PC-9 (cell line): ENCODE measurements at regions not wholly inside any gene's neighbourhood (a gene's known extent, or its start where the extent isn't known, plus 50 kb on each side); places are given as distances from the start of the nearest gene placed in this dataset.

Experiments used
- BruUV-seq: library from RNA; stranded (reverse); fragments of 400-500 nt; replicated peaks from 2 replicates; lab custom pipeline; 2021; lab: Mats Ljungman, UMichigan
- CTCF ChIA-PET: fragments of 300-600 bp; sonication (Branson Sonifier 250); formaldehyde crosslinking; loops from one replicate; lab custom pipeline; 2022; ENCODE audit warnings: antibody characterized with exemption; lab: Charles Lee
- POLR2A ChIA-PET: fragments of 300-600 bp; sonication (Branson Sonifier 250); formaldehyde crosslinking; loops from one replicate; lab custom pipeline; 2022; ENCODE audit warnings: antibody characterized with exemption; ENCODE audit not compliant: unreplicated experiment; lab: Charles Lee
- DNase-seq, 2 experiments: peaks; one replicate each; pipeline versions ENCODE4 v3.0.0 to v3.0.0-alpha.2; 2015 to 2022; ENCODE audit warnings: mixed read lengths in 1 of 2
- H2AFZ ChIP-seq: fragments of 200-600 bp; sonication (generic); 2 replicates; pipeline ENCODE4 v1.8.1; 2017; ENCODE audit warnings: antibody characterized with exemption
- H3F3A ChIP-seq: fragments of 200-600 bp; sonication (generic); 2 replicates; pipeline ENCODE4 v1.8.1; 2017; ENCODE audit warnings: antibody characterized with exemption, mild to moderate bottlenecking, low read depth; ENCODE audit not compliant: insufficient read depth
- H3K27ac ChIP-seq: fragments of 200-600 bp; sonication (generic); 2 replicates; pipeline ENCODE4 v1.6.1; 2016; ENCODE audit warnings: mixed run types
- H3K27me3 ChIP-seq: fragments of 200-600 bp; sonication (generic); 2 replicates; pipeline ENCODE4 v1.6.1; 2016; ENCODE audit warnings: low read depth, mixed run types; ENCODE audit not compliant: insufficient read depth
- H3K36me3 ChIP-seq: fragments of 200-600 bp; sonication (generic); 2 replicates; pipeline ENCODE4 v1.6.1; 2016; ENCODE audit warnings: low read depth, mixed run types
- H3K4me1 ChIP-seq: fragments of 200-600 bp; sonication (generic); replicated peaks from 2 replicates; pipeline ENCODE4 v1.6.1; 2016; ENCODE audit warnings: mixed run types; ENCODE audit not compliant: insufficient read depth
- H3K4me2 ChIP-seq: fragments of 200-600 bp; sonication (generic); 2 replicates; pipeline ENCODE4 v1.6.1; 2017; ENCODE audit warnings: mixed run types
- H3K4me3 ChIP-seq: fragments of 200-600 bp; sonication (generic); 2 replicates; pipeline ENCODE4 v1.6.1; 2016; ENCODE audit warnings: mixed run types
- H3K79me2 ChIP-seq: fragments of 200-600 bp; sonication (generic); 2 replicates; pipeline ENCODE4 v1.6.1; 2017; ENCODE audit warnings: low read depth, mixed run types
- H3K9me2 ChIP-seq: fragments of 200-600 bp; sonication (generic); 2 replicates; pipeline ENCODE4 v1.8.1; 2017; ENCODE audit warnings: mild to moderate bottlenecking; ENCODE audit not compliant: insufficient read depth
- H3K9me3 ChIP-seq: fragments of 200-600 bp; sonication (generic); 2 replicates; pipeline ENCODE4 v1.8.1; 2016; ENCODE audit warnings: low read depth; ENCODE audit not compliant: insufficient read depth
- H4K20me1 ChIP-seq: fragments of 200-600 bp; sonication (generic); 2 replicates; pipeline ENCODE4 v1.8.1; 2017; ENCODE audit not compliant: insufficient read depth
- EZH2 ChIP-seq: fragments of 200-600 bp; sonication (generic); IDR thresholded peaks from 2 replicates; pipeline ENCODE4 v1.8.0; 2017; ENCODE audit warnings: antibody characterized with exemption, low read depth
- intact Hi-C: fragments of 100-400 bp; cut with micrococcal nuclease; formaldehyde crosslinking; loops from one replicate; pipeline ENCODE4 v1.10.0; 2022; ENCODE audit not compliant: unreplicated experiment
- TF ChIP-seq, protein P1 (sequence below): fragments of 200-600 bp; sonication (generic); conservative IDR thresholded peaks from 2 replicates; pipeline ENCODE4 v1.6.1; 2017; ENCODE audit warnings: mixed run types, antibody characterized with exemption, mild to moderate bottlenecking, moderate library complexity

DNA sequence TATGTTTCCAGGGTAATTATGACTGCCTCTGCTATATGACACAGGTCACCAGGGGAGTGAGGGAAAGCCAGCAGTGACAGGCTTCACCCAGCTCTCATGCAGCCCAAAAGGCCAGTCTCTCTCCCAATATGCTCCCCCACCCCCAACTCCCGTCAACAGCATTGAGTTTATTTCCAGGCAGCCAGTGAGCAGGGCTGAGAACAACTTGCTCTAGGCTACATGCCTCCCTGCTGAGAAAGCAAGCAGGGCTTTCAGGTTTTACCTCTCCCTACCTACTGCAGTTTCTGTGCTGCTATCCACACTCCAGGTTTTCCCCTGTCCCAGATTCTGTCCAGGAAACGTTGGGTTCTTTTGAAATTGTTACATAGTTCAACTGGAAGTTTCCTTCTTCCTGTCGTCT is 291.4 kb downstream of the PABPC4L start:
- no peaks in the 10 kb centered on the region for H4K20me1 ChIP-seq
- CTCF ChIA-PET = no interaction called here
- no peaks in the 10 kb centered on the region for H3K79me2 ChIP-seq
- no peaks in the 10 kb centered on the region for H3K4me1 ChIP-seq
- peak in 1 of 2 experiments; percentile 22 for DNase-seq
- H3K9me3 ChIP-seq = no peaks in the 10 kb centered on the region
- no peaks in the 10 kb centered on the region for H3F3A ChIP-seq
- no peak for TF ChIP-seq EZH2
- TF ChIP-seq, protein P1, sequence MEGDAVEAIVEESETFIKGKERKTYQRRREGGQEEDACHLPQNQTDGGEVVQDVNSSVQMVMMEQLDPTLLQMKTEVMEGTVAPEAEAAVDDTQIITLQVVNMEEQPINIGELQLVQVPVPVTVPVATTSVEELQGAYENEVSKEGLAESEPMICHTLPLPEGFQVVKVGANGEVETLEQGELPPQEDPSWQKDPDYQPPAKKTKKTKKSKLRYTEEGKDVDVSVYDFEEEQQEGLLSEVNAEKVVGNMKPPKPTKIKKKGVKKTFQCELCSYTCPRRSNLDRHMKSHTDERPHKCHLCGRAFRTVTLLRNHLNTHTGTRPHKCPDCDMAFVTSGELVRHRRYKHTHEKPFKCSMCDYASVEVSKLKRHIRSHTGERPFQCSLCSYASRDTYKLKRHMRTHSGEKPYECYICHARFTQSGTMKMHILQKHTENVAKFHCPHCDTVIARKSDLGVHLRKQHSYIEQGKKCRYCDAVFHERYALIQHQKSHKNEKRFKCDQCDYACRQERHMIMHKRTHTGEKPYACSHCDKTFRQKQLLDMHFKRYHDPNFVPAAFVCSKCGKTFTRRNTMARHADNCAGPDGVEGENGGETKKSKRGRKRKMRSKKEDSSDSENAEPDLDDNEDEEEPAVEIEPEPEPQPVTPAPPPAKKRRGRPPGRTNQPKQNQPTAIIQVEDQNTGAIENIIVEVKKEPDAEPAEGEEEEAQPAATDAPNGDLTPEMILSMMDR = no peak
- H3K4me2 ChIP-seq = no peak overlapping the region
- no peak overlapping the region for H3K27ac ChIP-seq
- H2AFZ ChIP-seq = no peak overlapping the region
- intact Hi-C loops = no loop called here
- H3K36me3 ChIP-seq = no peaks in the 10 kb centered on the region
- H3K4me3 ChIP-seq = no peak overlapping the region
- H3K27me3 ChIP-seq = no peaks in the 10 kb centered on the region
- BruUV-seq = no TSS peak
- H3K9me2 ChIP-seq = no peaks in the 10 kb centered on the region
- POLR2A ChIA-PET = no interaction called here

- H3K27me3 ChIP-seq = no peaks in the 10 kb centered on the region
- H3K4me1 ChIP-seq = no peaks in the 10 kb centered on the region
- no peak overlapping the region for H2AFZ ChIP-seq
- H3K79me2 ChIP-seq = no peaks in the 10 kb centered on the region
- H3K4me2 ChIP-seq = no peak overlapping the region
- no peaks in the 10 kb centered on the region for H3K9me2 ChIP-seq
- no peak for TF ChIP-seq EZH2
- TF ChIP-seq, protein P1 = no peak
- DNase-seq = no peak
- H3K36me3 ChIP-seq = no peaks in the 10 kb centered on the region
- POLR2A ChIA-PET = no interaction called here
- BruUV-seq = no TSS peak
- no peaks in the 10 kb centered on the region for H3F3A ChIP-seq
- H4K20me1 ChIP-seq = no peaks in the 10 kb centered on the region
- no peaks in the 10 kb centered on the region for H3K9me3 ChIP-seq
- H3K27ac ChIP-seq = no peak overlapping the region
- CTCF ChIA-PET = no interaction called here
- no peak overlapping the region for H3K4me3 ChIP-seq
- intact Hi-C loops = no loop called here
Measured at GRCh38 chr4:133903029-133903428, 298.6 kb downstream of the PABPC4L start.

- intact Hi-C loops = no loop called here
Measured at GRCh38 chr4:133891011-133891410, 310.6 kb downstream of the PABPC4L start.

More at GRCh38 chr4:133891011-133891410, 310.6 kb downstream of the PABPC4L start:
- no TSS peak for BruUV-seq
- H2AFZ ChIP-seq = no peak overlapping the region
- H3K27ac ChIP-seq = no peak overlapping the region
- H3K4me1 ChIP-seq = no peaks in the 10 kb centered on the region
- H3K9me2 ChIP-seq = no peaks in the 10 kb centered on the region
- no peaks in the 10 kb centered on the region for H3F3A ChIP-seq
- H3K9me3 ChIP-seq = no peaks in the 10 kb centered on the region
- ChIA-PET POLR2A (no interaction called here), CTCF (no interaction called here)
- no peaks in the 10 kb centered on the region for H3K27me3 ChIP-seq
- no peak overlapping the region for H3K4me2 ChIP-seq
- no peak overlapping the region for H3K4me3 ChIP-seq
- no peak for TF ChIP-seq EZH2
- TF ChIP-seq, protein P1 = no peak
- H3K79me2 ChIP-seq = no peaks in the 10 kb centered on the region
- DNase-seq = no peak
- H4K20me1 ChIP-seq = no peaks in the 10 kb centered on the region
- no peaks in the 10 kb centered on the region for H3K36me3 ChIP-seq
